HG03175 (cell line): ENCODE measurements at regions not wholly inside any gene's neighbourhood (a gene's known extent, or its start where the extent isn't known, plus 50 kb on each side); places are given as distances from the start of the nearest gene placed in this dataset.

ENCODE experiments used
- ATAC-seq: cut with Tn5 transposase; IDR thresholded peaks from one replicate; pipeline ENCODE4 v1.9.1; 2021; ENCODE audit warnings: mild to moderate bottlenecking, moderate library complexity; ENCODE audit not compliant: unreplicated experiment

- no peak for ATAC-seq
Measured at GRCh38 chr16:85370881-85371651, 242.1 kb upstream of the GSE1 start.

- no peak for ATAC-seq
Measured at GRCh38 chr16:85371948-85372347, 241.2 kb upstream of the GSE1 start.

- no peak for ATAC-seq
Measured at GRCh38 chr16:85372627-85373372, 240.3 kb upstream of the GSE1 start.

DNA sequence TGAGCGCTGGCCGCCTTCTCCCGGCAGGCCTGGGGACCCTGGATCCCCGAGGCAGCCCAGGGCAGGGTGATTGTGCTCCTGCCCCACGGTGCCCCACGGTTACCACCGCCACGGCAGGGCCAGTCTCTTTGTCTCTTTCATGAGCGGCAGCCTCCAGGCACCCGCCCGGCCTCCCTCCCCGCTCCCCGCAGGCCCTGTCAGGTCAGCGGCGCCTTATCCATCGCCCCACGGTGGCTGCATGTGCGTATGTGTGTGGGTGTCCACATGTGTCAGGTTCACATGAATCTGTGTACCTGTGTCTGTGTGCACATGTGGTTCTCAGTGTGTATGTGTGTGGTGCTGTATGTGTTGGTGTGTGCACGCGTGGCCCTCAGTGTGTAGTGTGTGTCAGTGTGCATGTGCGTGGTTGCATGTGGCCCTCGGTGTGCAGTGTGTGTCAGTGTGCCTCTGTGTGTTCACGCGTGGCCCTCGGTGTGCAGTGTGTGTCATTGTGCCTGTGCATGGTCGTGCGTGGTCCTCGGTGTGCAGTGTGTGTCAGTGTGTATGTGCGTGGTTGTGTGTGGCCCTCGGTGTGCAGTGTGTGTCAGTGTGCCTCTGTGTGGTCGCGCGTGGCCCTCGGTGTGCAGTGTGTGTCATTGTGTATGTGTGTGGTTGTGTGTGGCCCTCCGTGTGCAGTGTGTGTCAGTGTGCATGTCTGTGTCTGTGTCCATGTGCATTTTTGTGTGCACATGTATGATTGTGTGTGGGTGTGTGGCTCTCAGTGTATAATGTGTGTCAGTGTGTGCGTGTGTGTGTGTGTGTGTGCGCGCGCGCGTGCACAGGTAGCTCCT, 239.2 kb upstream of the GSE1 start:
- ATAC-seq = no peak

GRCh38 chr16:85374571-85374872, 238.6 kb upstream of the GSE1 start:
- ATAC-seq = no peak

GRCh38 chr16:85375282-85375681, 237.8 kb upstream of the GSE1 start:
- no peak for ATAC-seq

GRCh38 chr16:85376292-85377095, 236.6 kb upstream of the GSE1 start:
- no peak for ATAC-seq

GRCh38 chr16:85377388-85378144, 235.6 kb upstream of the GSE1 start:
- ATAC-seq = no peak

- no peak for ATAC-seq
Measured at GRCh38 chr16:85378145-85379040, 234.7 kb upstream of the GSE1 start.

DNA sequence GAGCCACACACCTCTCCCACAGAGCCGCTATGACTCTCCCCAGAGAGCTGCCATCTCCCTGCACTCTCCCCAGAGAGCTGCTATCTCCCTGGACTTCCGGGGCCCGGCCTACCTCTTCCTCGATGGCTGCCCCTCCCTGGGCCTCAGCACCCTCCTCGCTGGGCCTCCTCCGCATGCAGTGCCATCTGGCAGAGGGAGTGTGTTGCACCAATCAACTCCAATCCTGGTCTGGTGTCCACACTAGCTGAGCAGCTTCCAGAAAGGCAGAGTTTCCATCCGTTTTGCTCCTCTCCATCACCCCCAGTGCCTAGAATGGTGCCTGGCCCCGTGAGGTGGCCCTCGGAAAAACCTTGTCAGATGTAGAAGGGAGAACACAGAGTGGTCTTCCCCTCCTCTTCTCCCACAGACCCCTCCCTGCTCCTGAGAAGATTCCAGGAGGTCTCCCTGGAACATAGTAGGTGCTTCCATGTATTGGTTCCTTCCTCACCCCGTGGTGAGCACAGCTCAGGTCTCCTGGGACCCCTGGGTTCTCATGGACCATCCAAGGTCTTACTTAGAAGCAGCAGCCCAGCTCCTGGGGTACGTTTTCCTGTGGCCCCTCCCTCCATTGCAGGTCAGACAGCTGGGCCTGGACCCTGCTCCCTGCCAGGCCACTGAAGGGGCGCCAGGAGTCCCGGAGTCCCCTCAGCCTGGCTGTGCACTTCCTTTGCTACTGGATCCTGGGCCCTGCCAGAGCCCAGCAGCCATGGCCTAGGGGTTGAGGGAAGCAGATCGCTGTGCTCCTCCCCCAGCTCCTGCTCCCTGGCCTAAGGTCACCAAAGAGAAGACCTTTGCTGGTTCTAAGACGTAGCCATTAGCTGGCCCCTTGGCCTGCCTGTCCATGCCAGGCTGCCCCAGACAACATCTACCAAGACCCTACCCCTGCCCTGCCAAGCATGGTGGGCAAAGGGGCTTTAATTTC, 233.8 kb upstream of the GSE1 start:
- ATAC-seq = no peak

GRCh38 chr16:85380002-85380395, 233.1 kb upstream of the GSE1 start:
- no peak for ATAC-seq

DNA sequence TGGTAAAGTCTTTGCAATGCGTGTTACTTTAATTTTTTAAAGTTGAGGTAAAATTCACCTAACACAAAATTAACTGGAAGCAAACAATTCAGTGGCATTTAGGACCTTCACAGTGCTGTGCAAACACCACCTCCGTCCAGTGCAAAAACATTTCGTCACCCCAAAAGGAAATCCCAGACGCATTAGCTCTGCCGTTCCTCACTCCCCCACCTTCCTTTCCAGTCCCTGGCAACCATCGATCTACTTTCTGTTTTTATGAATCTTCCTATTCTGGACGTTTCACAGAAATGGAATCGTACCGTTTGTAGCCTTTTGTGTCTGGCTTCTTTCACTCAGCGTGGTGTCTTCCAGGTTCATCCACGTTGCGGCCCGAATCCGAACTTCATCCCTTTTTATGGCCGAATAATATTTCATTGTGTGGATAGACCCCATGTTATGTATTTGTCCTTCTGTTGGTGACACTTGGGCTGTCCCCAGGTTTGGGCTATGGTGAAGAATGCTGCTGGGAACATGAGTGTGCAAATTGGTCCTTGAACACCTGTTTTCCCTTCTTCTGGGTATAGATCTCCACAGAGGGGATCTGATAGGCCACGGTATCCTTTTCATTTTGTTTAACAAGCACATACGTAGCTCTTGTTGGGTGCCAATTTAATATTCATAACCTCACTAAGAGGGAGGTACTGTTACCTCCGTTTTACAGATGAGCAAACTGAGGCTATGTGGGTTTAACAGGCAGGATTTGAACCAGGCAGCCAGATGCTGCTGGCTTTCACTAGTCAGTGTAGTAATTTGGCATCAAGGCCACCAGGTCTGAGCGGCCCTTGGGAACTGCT, 232.0 kb upstream of the GSE1 start:
- no peak for ATAC-seq

GRCh38 chr16:85381738-85382592, 231.2 kb upstream of the GSE1 start:
- no peak for ATAC-seq

DNA sequence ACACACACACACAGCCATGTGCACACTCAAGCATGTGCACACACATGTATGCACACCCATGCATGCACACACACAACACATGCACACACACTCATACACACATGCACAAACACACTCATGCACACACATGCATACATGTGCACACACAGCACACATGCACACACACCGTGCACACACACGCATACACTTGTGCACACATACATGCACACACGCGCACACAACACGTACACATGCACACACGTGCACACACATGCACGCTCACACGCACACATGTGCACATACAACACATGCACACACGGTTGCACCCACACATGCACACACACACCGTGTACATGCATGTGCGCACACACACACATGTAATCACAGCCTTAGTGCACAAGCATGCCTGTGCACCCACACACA, 230.4 kb upstream of the GSE1 start:
- ATAC-seq = no peak

DNA sequence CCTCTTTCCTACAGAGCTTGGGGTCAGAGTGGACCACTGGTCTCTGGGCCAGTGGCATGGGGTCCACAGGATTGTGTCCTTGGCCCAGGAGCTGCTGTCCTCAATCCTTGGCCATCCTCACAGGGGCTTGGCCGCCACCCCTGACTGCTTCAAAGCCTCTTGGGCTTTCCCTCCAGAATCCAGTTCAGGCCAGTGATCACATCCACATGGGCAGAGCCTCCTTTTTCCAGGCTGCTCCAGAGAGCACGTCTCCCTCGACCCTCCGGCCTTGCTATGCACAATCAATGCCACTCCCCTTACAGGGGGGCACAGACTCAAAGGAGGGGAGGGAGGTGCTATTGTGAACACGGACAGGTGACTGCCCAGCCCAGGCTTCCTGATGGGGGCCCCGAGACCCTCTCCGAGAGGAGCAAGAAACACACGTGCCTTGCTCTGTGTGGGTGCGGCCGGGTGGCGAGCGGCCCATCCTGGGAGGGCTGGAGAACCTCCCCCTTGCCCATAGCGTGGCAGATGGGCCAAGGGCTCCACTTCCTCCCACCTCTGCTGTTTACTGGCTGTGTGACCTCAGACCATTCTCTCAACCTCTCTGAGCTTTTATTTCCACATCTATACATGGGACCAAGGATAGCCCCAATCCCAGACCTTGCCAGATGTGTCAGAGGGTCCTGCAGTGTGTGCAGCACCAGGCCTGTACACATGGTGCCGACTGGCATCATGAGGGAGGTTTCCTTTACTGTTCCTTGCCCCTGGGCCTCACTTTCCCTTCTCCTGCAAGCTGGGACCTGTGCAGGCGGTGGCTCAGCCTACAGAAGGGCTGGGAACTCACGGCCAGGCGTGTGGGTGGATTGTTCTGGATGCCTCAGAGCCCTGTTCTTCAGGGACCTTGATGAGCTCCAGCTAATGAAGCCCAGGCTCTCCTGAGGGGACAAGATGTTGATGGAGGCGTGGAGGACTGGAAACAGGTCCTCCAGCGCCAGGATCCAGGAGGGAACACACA, 229.0 kb upstream of the GSE1 start:
- ATAC-seq = no peak
